ENCODE measurements at regions not wholly inside any gene's neighbourhood (a gene's known extent, or its start where the extent isn't known, plus 50 kb on each side); places are given as distances from the start of the nearest gene placed in this dataset.

DNA sequence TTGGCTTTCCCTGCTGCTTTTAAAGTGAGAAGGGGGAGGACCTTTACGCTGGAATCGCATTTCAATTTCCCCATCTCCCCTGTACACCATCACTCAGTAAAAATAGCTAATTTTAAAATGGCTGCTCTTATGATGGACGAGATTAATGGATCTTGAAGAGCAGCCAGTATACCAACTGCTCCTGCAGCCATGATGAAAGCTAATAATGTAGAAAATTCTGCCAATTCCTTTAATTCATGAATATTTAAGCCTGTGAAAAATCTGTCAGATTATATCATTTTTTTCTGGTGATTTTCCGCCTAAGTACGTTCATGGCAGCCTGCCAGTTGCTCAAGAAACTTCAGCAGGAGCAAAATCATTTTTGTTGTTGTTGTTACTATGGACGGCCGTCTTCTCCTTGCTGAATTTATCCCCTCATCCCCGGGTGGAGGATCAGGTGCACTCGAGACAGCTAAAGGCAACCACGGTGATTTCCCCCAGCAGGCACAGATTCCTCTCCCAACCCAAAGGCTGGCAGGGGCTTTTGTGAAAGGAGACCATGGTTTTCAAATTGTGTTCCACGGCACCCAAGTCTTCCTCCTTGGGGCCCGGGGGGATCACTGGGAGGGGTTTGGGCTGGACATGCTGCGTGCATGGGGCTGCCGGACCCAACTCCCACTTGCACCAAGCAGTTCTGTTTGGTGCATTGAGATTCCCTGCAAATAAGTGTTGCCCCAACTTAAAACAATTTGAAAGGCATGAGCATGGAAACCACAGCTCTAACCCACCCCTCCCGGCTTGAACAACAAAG lies 289.6 kb downstream of the UACA start:
- no peak for DNase-seq (ENCODE audit: low read depth)

GRCh38 chr15:70471517-70471916 lies 291.8 kb downstream of the UACA start:
- DNase-seq (ENCODE audit: low read depth), result no peak

- DNase-seq (ENCODE audit: low read depth), result peak; percentile 35
Measured at GRCh38 chr15:70470556-70471191, 292.7 kb downstream of the UACA start.

DNA sequence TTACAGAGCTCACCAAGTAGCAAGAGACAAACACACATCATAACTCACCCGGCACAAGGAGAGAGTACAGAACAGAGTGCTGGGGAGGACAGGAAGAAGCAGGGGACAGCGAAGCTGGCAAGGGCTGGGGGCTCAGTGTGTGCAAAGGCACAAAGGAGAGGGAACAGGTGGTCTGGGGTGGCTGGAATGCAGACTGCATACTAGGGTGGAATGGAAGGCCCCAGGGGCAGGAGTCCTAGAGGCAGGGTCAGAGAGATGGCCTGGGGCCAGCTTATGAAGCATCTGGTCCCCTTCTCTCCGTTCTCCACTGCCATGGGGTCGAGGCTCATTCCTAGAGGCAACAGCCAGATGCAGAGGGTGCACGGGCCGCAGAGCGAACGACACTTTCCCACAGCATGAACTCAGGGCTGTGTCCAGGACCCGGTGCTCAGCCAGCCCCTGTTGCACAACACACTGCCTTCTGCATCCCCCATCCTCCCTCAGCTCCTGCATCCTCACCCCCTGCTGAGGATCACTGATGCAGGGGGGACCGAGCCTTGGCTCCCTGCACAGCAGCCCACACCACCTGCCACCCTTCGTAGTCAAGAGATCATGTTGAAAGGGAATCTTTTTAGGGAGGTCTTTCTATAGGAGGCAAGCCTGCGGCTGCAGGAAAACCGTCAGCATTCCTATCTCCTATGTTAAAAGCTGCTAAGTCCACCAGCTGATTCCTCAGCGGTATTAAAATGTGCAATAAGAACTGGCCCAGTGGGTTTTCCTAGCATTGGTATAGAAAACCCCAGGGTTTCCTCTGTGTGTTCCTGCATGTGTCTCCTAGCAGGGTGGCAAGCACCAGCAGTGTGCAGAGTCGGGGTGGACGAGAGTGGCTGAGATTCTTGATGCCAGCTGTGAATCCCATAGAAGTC lies 293.5 kb downstream of the UACA start:
- DNase-seq (ENCODE audit: low read depth), result no peak

- DNase-seq (ENCODE audit: low read depth), result no peak
Measured at GRCh38 chr15:70469182-70469581, 294.2 kb downstream of the UACA start.

DNA sequence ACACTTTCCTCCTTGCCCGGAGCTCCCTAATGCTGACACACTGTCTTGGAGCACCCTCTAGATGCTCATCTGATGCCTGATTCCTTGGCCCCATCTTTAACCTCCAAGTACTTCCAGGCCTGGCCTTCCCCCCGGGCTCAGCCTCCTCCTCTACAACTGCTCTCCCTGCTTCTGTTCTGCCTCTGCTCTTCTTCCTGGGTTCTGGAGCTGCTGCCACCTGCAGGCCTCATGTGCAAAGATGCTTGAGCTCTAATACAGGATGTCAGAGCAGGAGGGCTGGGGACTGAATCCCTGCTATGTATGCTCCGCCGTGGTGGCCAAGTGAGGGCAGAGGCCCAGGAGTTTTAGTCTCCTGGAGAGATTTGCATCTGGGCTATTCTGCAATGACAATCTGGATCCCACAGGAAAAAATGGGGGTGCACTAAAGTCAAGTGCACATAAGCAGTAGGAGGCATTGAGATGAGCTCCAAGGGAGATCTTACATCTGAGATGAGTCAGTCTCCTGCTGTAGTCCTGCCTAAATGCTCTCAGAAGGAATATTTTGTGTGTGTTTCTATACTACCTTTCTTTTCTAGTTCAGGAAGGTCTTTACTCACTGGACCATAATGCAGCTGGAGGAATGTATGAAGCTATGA lies 296.3 kb downstream of the UACA start:
- DNase-seq (ENCODE audit: low read depth), result peak; percentile 67

- DNase-seq (ENCODE audit: low read depth), result no peak
Measured at GRCh38 chr15:70466305-70466704, 297.1 kb downstream of the UACA start.

- DNase-seq (ENCODE audit: low read depth), result no peak
Measured at GRCh38 chr15:70465812-70466211, 297.5 kb downstream of the UACA start.

- no peak for DNase-seq (ENCODE audit: low read depth)
Measured at GRCh38 chr15:70463453-70463834, 299.9 kb downstream of the UACA start.

GRCh38 chr15:70461992-70462391 lies 301.4 kb downstream of the UACA start:
- DNase-seq (ENCODE audit: low read depth), result no peak

DNA sequence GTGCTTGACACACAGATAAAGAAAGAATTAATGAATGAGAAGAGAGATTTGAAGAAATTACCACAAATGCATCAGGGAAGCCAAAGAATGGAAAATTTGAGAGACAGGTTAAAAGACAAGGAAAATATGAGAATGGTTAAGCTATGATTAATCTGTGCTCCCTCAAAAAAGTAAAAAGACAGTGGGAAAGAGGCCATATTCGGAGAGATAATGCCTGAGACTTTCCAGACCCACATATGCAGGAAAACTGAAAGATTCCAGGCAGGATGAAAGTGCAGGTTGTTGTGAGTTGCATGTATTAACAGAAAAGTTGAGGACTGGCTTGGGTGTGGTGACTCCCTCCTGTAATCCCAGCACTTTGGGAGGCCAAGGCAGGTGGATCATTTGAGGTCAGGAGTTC lies 302.3 kb downstream of the UACA start:
- DNase-seq (ENCODE audit: low read depth), result no peak

- no peak for DNase-seq (ENCODE audit: low read depth)
Measured at GRCh38 chr15:70459312-70459711, 304.0 kb downstream of the UACA start.

DNA sequence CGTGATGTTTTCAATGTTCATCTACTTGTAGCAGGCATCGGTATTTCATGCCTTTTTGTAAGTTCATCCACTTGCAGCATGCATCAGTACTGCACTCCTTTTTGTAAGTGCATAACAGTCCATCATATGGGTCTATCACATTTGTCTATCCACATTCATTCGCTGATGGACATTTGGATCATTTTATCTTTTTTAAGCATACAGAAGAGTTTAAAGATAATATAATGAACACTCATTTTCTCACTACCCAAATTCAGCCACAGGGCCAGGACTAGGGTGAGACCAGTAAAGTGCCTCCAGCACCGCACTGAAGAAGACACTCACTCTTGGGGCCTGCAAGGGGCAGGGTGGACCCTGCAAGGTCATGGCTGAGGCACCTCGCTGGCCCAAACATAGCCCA lies 309.6 kb downstream of the UACA start:
- no peak for DNase-seq (ENCODE audit: low read depth)

DNA sequence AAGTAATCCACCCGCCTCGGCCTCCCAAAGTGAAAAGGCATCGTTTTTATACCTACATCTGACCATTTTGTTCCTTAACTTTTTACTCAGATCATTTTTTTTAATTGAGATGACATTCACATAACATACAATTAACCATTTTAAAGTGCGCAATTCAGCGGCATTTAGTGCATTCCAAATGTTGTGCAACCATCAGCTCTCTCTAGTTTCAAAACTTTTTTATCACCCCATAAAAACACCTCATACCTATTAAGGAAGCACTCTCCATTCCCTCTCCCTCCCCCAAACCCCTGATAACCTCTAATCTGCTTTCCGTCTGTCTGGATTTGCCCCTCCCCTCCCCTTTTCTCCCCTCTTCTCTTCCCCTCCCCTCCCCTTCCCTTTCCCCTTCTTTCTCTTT lies 310.1 kb downstream of the UACA start:
- DNase-seq (ENCODE audit: low read depth), result no peak

GRCh38 chr15:70451821-70452653 lies 311.3 kb downstream of the UACA start:
- no peak for DNase-seq (ENCODE audit: low read depth)

GRCh38 chr15:70450142-70450443 lies 313.3 kb downstream of the UACA start:
- DNase-seq (ENCODE audit: low read depth), result no peak

- no peak for DNase-seq (ENCODE audit: low read depth)
Measured at GRCh38 chr15:70449311-70450141, 313.8 kb downstream of the UACA start.

GRCh38 chr15:70447928-70448698 lies 315.2 kb downstream of the UACA start:
- DNase-seq (ENCODE audit: low read depth), result no peak

DNA sequence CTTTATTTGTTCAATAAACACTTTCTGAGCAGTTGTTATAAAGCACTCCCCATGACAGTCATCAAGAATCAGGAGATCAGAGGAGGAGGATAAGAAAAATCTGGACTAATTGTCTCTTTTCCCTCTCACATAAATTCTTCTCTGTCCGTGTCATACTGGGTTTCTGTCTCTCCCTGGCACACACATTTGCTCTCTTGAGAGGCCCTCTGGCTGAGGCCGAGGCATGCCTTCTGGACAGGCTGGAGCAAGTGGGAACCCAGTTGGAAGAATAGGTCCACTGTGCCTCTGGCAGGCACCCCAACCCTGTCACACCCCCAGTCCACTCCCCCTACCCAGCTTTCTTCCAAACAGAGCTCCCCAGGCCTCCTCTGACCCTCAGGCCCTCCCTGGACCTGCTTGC lies 315.8 kb downstream of the UACA start:
- no peak for DNase-seq (ENCODE audit: low read depth)

GRCh38 chr15:70447081-70447480 lies 316.3 kb downstream of the UACA start:
- no peak for DNase-seq (ENCODE audit: low read depth)

Data from ELR (cell line).